Astrocyte (in vitro differentiated cells and primary cell): ENCODE measurements at regions not wholly inside any gene's neighbourhood (a gene's known extent, or its start where the extent isn't known, plus 50 kb on each side); places are given as distances from the start of the nearest gene placed in this dataset.

ENCODE experiments used
- EZH2 ChIP-seq: IDR thresholded peaks from 2 replicates; pipeline ENCODE4 v1.6.1; 2012; ENCODE audit warnings: mild to moderate bottlenecking, low read length, inconsistent platforms; ENCODE audit not compliant: insufficient read depth
- TF ChIP-seq, protein P1 (sequence below): IDR thresholded peaks from 2 replicates; pipeline ENCODE4 v1.5.1; 2011; ENCODE audit warnings: low read depth, mild to moderate bottlenecking, inconsistent platforms, low read length, moderate library complexity; ENCODE audit not compliant: insufficient read depth

- TF ChIP-seq, protein P1, sequence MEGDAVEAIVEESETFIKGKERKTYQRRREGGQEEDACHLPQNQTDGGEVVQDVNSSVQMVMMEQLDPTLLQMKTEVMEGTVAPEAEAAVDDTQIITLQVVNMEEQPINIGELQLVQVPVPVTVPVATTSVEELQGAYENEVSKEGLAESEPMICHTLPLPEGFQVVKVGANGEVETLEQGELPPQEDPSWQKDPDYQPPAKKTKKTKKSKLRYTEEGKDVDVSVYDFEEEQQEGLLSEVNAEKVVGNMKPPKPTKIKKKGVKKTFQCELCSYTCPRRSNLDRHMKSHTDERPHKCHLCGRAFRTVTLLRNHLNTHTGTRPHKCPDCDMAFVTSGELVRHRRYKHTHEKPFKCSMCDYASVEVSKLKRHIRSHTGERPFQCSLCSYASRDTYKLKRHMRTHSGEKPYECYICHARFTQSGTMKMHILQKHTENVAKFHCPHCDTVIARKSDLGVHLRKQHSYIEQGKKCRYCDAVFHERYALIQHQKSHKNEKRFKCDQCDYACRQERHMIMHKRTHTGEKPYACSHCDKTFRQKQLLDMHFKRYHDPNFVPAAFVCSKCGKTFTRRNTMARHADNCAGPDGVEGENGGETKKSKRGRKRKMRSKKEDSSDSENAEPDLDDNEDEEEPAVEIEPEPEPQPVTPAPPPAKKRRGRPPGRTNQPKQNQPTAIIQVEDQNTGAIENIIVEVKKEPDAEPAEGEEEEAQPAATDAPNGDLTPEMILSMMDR: no peak
- no peak for TF ChIP-seq EZH2
Observed at GRCh38 chr4:111720866-111721265, 424.4 kb upstream of the FAM241A start.
